Breast epithelium (tissue), 4 donors: ENCODE measurements at regions not wholly inside any gene's neighbourhood (a gene's known extent, or its start where the extent isn't known, plus 50 kb on each side); places are given as distances from the start of the nearest gene placed in this dataset.

Source experiments
- DNase-seq, 2 donors: peaks; one replicate each; pipeline ENCODE4 v3.0.0-alpha.2; 2019; ENCODE audit warnings: low spot score in 2 of 2
- H3K27ac ChIP-seq, 2 donors: fragments of 200-600 bp; sonication (generic) in 1 of 2; one replicate each; pipeline ENCODE4 v1.5.1; 2016 to 2019; ENCODE audit warnings: mild to moderate bottlenecking in 1 of 2
- H3K27me3 ChIP-seq, 2 donors: fragments of 200-600 bp; sonication (generic) in 1 of 2; one replicate each; pipeline versions ENCODE4 v1.5.1 to v1.6.0; 2017 to 2019; ENCODE audit warnings: control low read depth in 1 of 2, mild to moderate bottlenecking in 1 of 2
- H3K36me3 ChIP-seq: fragments of 200-600 bp; one replicate; pipeline ENCODE4 v1.5.1; 2019
- H3K4me1 ChIP-seq, 2 donors: fragments of 200-600 bp; sonication (generic); one replicate each; pipeline ENCODE4 v1.5.1; 2016 to 2019; ENCODE audit warnings: control low read depth in 1 of 2
- H3K4me3 ChIP-seq, 3 donors: fragments of 200-600 bp; sonication (generic); 1 replicate in 2 of 3; 2 replicates in 1 of 3; pipeline ENCODE4 v1.5.1; 2016 to 2019; ENCODE audit warnings: mild to moderate bottlenecking in 3 of 3, moderate library complexity in 2 of 3
- H3K9me3 ChIP-seq, 2 donors: fragments of 200-600 bp; sonication (generic) in 1 of 2; one replicate each; pipeline ENCODE4 v1.5.1; 2016 to 2019; ENCODE audit warnings: control low read depth in 1 of 2
- CTCF ChIP-seq, 3 donors: fragments of 450-650 bp; IDR thresholded peaks; one replicate each; pipeline ENCODE4 v1.5.1; 2016 to 2017; ENCODE audit warnings: antibody characterized with exemption in 3 of 3, mild to moderate bottlenecking in 3 of 3, moderate library complexity in 3 of 3
- POLR2A ChIP-seq: fragments of 450-650 bp; IDR thresholded peaks from one replicate; pipeline ENCODE4 v1.6.1; 2016; ENCODE audit warnings: antibody characterized with exemption, mild to moderate bottlenecking, moderate library complexity
- POLR2AphosphoS5 ChIP-seq, 3 donors: sonication (generic); formaldehyde crosslinking; IDR thresholded peaks; one replicate each; pipeline ENCODE4 v1.6.1; 2017; ENCODE audit warnings: antibody characterized with exemption in 3 of 3
- intact Hi-C: fragments of 100-400 bp; cut with DNase I; formaldehyde crosslinking; loops from one replicate; pipeline ENCODE4 v1.15.1; 2023; ENCODE audit warnings: low total_unique reads

- Histone ChIP-seq H3K27ac (no peak overlapping the region), H3K9me3 (no peaks in the 10 kb centered on the region), H3K36me3 (no peaks in the 10 kb centered on the region), H3K4me1 (no peaks in the 10 kb centered on the region), H3K27me3 (no peaks in the 10 kb centered on the region), H3K4me3 (no peak overlapping the region)
- TF ChIP-seq POLR2A (no peak), POLR2AphosphoS5 (IDR thresholded peaks at IDR 0.05) (no peak), CTCF (IDR thresholded peaks at IDR 0.05) (no peak)
- intact Hi-C loops, result no loop called here
- DNase-seq, result no peak
These were observed 122.0 kb downstream of the GAS1 start for GRCh38 chr9:86825299-86825698.

GRCh38 chr9:86822006-86822801 is 125.1 kb downstream of the GAS1 start:
- H3K27me3 ChIP-seq, result no peaks in the 10 kb centered on the region
- no peak overlapping the region for H3K4me3 ChIP-seq
- H3K36me3 ChIP-seq, result no peaks in the 10 kb centered on the region
- no peak for DNase-seq
- H3K4me1 ChIP-seq, result no peaks in the 10 kb centered on the region
- H3K27ac ChIP-seq, result no peak overlapping the region
- intact Hi-C loops, result no loop called here
- TF ChIP-seq POLR2A (no peak), CTCF (IDR thresholded peaks at IDR 0.05) (no peak), POLR2AphosphoS5 (IDR thresholded peaks at IDR 0.05) (no peak)
- H3K9me3 ChIP-seq, result peaks cover 6 to 17% of the 10 kb centered on the region in 2 donors

- Histone ChIP-seq H3K9me3 (peaks cover 6 to 17% of the 10 kb centered on the region in 2 donors), H3K27me3 (no peaks in the 10 kb centered on the region), H3K27ac (no peak overlapping the region), H3K4me1 (no peaks in the 10 kb centered on the region), H3K4me3 (no peak overlapping the region), H3K36me3 (no peaks in the 10 kb centered on the region)
- DNase-seq, result no peak
- TF ChIP-seq POLR2A (no peak), CTCF (IDR thresholded peaks at IDR 0.05) (no peak), POLR2AphosphoS5 (IDR thresholded peaks at IDR 0.05) (no peak)
- intact Hi-C loops, result no loop called here
These were observed 126.1 kb downstream of the GAS1 start for GRCh38 chr9:86821006-86821845.

GRCh38 chr9:86819552-86819951 is 127.8 kb downstream of the GAS1 start:
- H3K27ac ChIP-seq, result no peak overlapping the region
- peaks cover 6 to 17% of the 10 kb centered on the region in 2 donors for H3K9me3 ChIP-seq
- no peaks in the 10 kb centered on the region for H3K4me1 ChIP-seq
- TF ChIP-seq CTCF (IDR thresholded peaks at IDR 0.05), result no peak
- no peak for TF ChIP-seq POLR2A
- TF ChIP-seq POLR2AphosphoS5 (IDR thresholded peaks at IDR 0.05), result no peak
- intact Hi-C loops, result no loop called here
- DNase-seq, result no peak
- H3K4me3 ChIP-seq, result no peak overlapping the region
- H3K27me3 ChIP-seq, result no peaks in the 10 kb centered on the region
- H3K36me3 ChIP-seq, result no peaks in the 10 kb centered on the region

- Histone ChIP-seq H3K36me3 (no peaks in the 10 kb centered on the region), H3K4me1 (no peaks in the 10 kb centered on the region), H3K27me3 (no peaks in the 10 kb centered on the region), H3K4me3 (no peak overlapping the region), H3K9me3 (peaks cover 6 to 17% of the 10 kb centered on the region in 2 donors), H3K27ac (no peak overlapping the region)
- no peak for DNase-seq
- no peak for TF ChIP-seq CTCF (IDR thresholded peaks at IDR 0.05)
- TF ChIP-seq POLR2AphosphoS5 (IDR thresholded peaks at IDR 0.05), result no peak
- TF ChIP-seq POLR2A, result no peak
- intact Hi-C loops, result no loop called here
These were observed 128.7 kb downstream of the GAS1 start for GRCh38 chr9:86818636-86819035.
